Osteocyte (in vitro differentiated cells): ENCODE measurements at regions not wholly inside any gene's neighbourhood (a gene's known extent, or its start where the extent isn't known, plus 50 kb on each side); places are given as distances from the start of the nearest gene placed in this dataset.

ENCODE experiments used
- DNase-seq: peaks from one replicate; pipeline ENCODE4 v3.0.0; 2021; ENCODE audit warnings: mixed read lengths; ENCODE audit not compliant: unreplicated experiment; ENCODE audit errors: extremely low spot score
- H3K27ac Mint-ChIP-seq: one replicate; pipeline ENCODE4 v1.8.0; 2021; ENCODE audit warnings: mild to moderate bottlenecking, mixed read lengths; ENCODE audit not compliant: unreplicated experiment
- H3K27me3 Mint-ChIP-seq: one replicate; pipeline ENCODE4 v1.8.0; 2021; ENCODE audit warnings: mixed read lengths; ENCODE audit not compliant: unreplicated experiment
- H3K36me3 Mint-ChIP-seq: one replicate; pipeline ENCODE4 v1.8.0; 2021; ENCODE audit warnings: mixed read lengths; ENCODE audit not compliant: unreplicated experiment
- H3K4me1 Mint-ChIP-seq: one replicate; pipeline ENCODE4 v1.8.0; 2021; ENCODE audit warnings: mixed read lengths; ENCODE audit not compliant: unreplicated experiment
- H3K4me3 Mint-ChIP-seq: one replicate; pipeline ENCODE4 v1.8.0; 2021; ENCODE audit warnings: mild to moderate bottlenecking, moderate library complexity, mixed read lengths; ENCODE audit not compliant: unreplicated experiment
- H3K9me3 Mint-ChIP-seq: one replicate; pipeline ENCODE4 v1.8.0; 2021; ENCODE audit warnings: mixed read lengths; ENCODE audit not compliant: unreplicated experiment
- CTCF ChIP-seq: fragments of 200-600 bp; sonication (generic); IDR thresholded peaks from 2 replicates; pipeline ENCODE4 v1.5.0; 2021; ENCODE audit warnings: antibody characterized with exemption, mild to moderate bottlenecking, moderate library complexity

- no peak for DNase-seq
- Mint-ChIP-seq H3K4me3 (no peak overlapping the region), H3K4me1 (no peaks in the 10 kb centered on the region), H3K27ac (no peak overlapping the region), H3K36me3 (no peaks in the 10 kb centered on the region), H3K9me3 (no peaks in the 10 kb centered on the region), H3K27me3 (peaks cover 6% of the 10 kb centered on the region)
- TF ChIP-seq CTCF, result no peak
Observed at GRCh38 chr5:85263125-85263524, 878.4 kb upstream of the EDIL3 start.

GRCh38 chr5:85266692-85267091 is 882.0 kb upstream of the EDIL3 start:
- no peaks in the 10 kb centered on the region for H3K4me1 Mint-ChIP-seq
- H3K27ac Mint-ChIP-seq, result no peak overlapping the region
- peaks cover 3% of the 10 kb centered on the region for H3K27me3 Mint-ChIP-seq
- DNase-seq, result no peak
- H3K36me3 Mint-ChIP-seq, result no peaks in the 10 kb centered on the region
- no peaks in the 10 kb centered on the region for H3K9me3 Mint-ChIP-seq
- H3K4me3 Mint-ChIP-seq, result no peak overlapping the region
- no peak for TF ChIP-seq CTCF

GRCh38 chr5:85268194-85268593 is 883.5 kb upstream of the EDIL3 start:
- no peak for TF ChIP-seq CTCF
- no peaks in the 10 kb centered on the region for H3K9me3 Mint-ChIP-seq
- DNase-seq, result no peak
- H3K4me1 Mint-ChIP-seq, result no peaks in the 10 kb centered on the region
- H3K36me3 Mint-ChIP-seq, result no peaks in the 10 kb centered on the region
- H3K27ac Mint-ChIP-seq, result no peak overlapping the region
- H3K27me3 Mint-ChIP-seq, result peaks cover 3% of the 10 kb centered on the region
- H3K4me3 Mint-ChIP-seq, result no peak overlapping the region

- H3K27me3 Mint-ChIP-seq, result peaks cover 9% of the 10 kb centered on the region
- H3K27ac Mint-ChIP-seq, result no peak overlapping the region
- no peaks in the 10 kb centered on the region for H3K36me3 Mint-ChIP-seq
- H3K4me1 Mint-ChIP-seq, result no peaks in the 10 kb centered on the region
- no peak overlapping the region for H3K4me3 Mint-ChIP-seq
- no peak for DNase-seq
- no peak for TF ChIP-seq CTCF
- no peaks in the 10 kb centered on the region for H3K9me3 Mint-ChIP-seq
Observed at GRCh38 chr5:85278193-85278592, 893.5 kb upstream of the EDIL3 start.

GRCh38 chr5:85288914-85289313 is 904.2 kb upstream of the EDIL3 start:
- DNase-seq, result no peak
- Mint-ChIP-seq H3K27ac (no peak overlapping the region), H3K4me3 (no peak overlapping the region), H3K36me3 (no peaks in the 10 kb centered on the region), H3K27me3 (peaks cover 26% of the 10 kb centered on the region), H3K4me1 (no peaks in the 10 kb centered on the region), H3K9me3 (no peaks in the 10 kb centered on the region)
- no peak for TF ChIP-seq CTCF
